ENCODE measurements at regions not wholly inside any gene's neighbourhood (a gene's known extent, or its start where the extent isn't known, plus 50 kb on each side); places are given as distances from the start of the nearest gene placed in this dataset.

DNA sequence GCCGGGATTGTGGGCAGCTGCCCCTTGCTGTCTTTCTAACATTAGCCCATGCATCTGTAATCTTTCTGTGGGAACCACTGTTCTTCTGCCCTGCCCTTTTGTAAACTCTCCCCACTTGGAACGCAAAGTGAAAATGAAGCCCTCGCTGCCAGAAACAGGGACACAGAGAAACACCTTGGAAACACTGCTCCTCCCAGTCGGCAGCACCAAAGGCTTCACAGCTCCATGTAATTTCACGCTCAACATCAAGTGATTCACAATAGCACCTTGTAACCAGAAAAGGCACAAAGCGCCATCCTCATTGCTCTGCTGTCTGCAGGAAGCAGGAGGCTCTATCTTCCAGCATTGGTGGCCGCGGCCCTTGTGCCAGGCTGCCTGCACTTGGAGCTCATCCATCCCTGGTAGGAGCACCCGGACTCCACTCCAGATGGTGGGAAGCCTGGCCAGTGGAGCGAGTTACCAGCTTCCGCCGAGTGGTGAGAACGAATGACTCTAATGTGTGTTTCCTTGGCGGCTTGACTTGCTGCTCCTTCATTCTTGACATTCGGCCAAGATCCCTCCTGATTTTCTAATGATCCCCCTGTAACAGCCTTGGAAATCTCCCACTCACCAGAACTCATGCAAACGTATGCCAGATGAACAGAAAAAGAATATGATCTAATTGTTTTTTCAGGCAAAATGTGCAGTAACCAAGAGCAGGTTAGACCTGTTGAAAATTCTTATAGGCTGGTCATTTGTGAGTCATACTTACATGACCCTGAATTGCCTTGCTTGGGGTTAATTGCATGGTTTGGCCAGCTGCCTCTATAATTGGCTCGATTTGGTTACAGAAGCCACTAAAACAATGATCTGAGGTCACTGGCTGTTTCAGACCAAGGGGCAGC lies 169.1 kb upstream of the CDYL start:
- Mint-ChIP-seq H3K4me1 (ENCODE audit: low read depth) (peaks cover 9% of the 10 kb centered on the region), H3K36me3 (ENCODE audit: low read depth) (no peaks in the 10 kb centered on the region), H3K27ac (no peak overlapping the region), H3K4me3 (no peak overlapping the region), H3K27me3 (ENCODE audit: low read depth) (no peaks in the 10 kb centered on the region), H3K9me3 (no peaks in the 10 kb centered on the region)

DNA sequence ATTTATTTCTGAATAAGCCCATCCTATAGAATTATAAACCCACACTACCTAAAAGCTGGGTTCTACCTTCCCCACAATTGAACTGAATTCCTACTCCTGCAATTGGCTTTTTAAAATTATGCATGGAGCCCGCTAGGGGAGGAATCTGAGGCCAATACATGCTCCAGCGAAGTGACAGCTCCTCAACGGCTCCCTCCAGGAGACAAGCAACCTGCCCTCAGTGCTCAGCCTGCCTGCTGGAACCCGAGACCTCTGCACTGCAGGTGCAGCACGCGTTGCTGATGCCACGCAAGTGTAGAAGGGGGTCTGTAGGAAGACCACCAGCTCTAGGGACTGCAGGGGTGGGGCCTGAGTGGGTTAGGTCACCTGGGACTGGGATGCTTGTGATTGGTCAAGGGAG lies 170.2 kb upstream of the CDYL start:
- peaks cover 9% of the 10 kb centered on the region for H3K4me1 Mint-ChIP-seq (ENCODE audit: low read depth)

DNA sequence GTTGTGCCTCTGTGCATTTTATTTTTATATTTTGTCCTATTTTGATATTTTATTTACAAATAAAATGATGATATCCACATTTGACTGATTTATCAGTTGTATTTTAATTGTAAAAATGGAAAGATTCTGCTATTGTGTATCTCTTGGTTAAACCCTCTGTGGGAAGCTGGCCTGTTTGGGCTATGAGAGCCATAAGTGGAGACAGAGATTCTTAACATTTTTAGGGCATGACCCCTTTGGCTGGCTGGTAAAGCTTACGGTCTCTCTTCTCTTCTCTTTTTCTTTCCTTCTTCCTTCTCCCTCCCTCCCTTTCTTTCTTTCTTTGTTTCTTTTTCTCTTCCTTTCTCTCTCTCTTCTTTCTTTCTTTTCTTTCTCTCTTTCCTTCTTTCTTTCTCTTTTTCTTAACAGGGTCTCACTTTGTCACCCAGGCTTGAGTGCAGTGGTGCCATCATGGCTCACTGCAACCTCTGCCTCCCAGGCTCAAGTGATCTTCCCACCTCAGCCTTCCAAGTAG lies 172.3 kb upstream of the CDYL start:
- Mint-ChIP-seq H3K27ac (no peak overlapping the region), H3K4me1 (ENCODE audit: low read depth) (peaks cover 9% of the 10 kb centered on the region), H3K9me3 (peaks cover 4% of the 10 kb centered on the region), H3K36me3 (ENCODE audit: low read depth) (no peaks in the 10 kb centered on the region), H3K27me3 (ENCODE audit: low read depth) (no peaks in the 10 kb centered on the region), H3K4me3 (no peak overlapping the region)

More for the DNA sequence above, 170.2 kb upstream of the CDYL start:
- Mint-ChIP-seq H3K4me3 (no peak overlapping the region), H3K27ac (no peak overlapping the region), H3K36me3 (ENCODE audit: low read depth) (no peaks in the 10 kb centered on the region), H3K27me3 (ENCODE audit: low read depth) (no peaks in the 10 kb centered on the region), H3K9me3 (peaks cover 3% of the 10 kb centered on the region)

DNA sequence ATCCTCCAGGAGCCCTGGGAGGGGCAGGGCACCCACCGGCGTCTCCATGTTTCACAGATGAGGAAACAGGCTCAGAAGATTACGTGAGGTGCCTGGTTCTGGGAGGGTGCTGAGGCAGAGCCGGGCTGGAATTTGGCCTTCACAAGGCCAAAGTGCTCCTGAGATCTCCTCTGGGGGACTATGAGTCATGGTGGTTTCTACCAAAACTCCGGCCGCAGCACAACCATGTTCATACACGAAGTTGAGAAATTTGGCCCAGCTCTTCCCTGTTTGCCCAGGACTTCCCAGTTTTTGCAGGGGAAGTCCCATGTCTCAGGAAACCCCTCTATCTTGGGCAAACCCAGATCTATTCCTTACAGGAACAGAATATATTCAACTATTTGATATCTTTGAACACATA lies 172.9 kb upstream of the CDYL start:
- H3K4me1 Mint-ChIP-seq (ENCODE audit: low read depth): peaks cover 9% of the 10 kb centered on the region
- no peaks in the 10 kb centered on the region for H3K36me3 Mint-ChIP-seq (ENCODE audit: low read depth)
- H3K4me3 Mint-ChIP-seq: no peak overlapping the region
- no peaks in the 10 kb centered on the region for H3K27me3 Mint-ChIP-seq (ENCODE audit: low read depth)
- H3K27ac Mint-ChIP-seq: no peak overlapping the region
- H3K9me3 Mint-ChIP-seq: peaks cover 4% of the 10 kb centered on the region

DNA sequence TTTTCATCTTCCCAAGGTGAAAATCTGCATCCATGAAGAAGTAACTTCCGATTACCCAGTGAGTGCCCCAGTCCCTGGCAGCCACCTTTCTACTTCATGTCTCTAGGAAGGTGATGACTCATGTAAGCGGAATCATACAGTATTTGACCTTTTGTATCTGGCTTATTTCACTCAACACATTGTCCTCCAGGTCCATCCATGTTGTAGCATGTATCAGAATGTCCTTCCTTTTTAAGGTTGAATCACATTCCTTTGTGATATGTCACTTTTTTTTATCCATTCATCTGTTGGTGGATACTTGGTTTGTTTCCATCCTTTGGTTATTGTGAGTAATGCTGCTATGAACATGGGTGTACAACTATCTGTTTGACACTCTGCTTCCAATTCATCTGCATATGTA lies 176.3 kb upstream of the CDYL start:
- Mint-ChIP-seq H3K4me1 (ENCODE audit: low read depth) (no peaks in the 10 kb centered on the region), H3K36me3 (ENCODE audit: low read depth) (no peaks in the 10 kb centered on the region), H3K9me3 (peaks cover 4% of the 10 kb centered on the region), H3K4me3 (no peak overlapping the region), H3K27me3 (ENCODE audit: low read depth) (no peaks in the 10 kb centered on the region), H3K27ac (no peak overlapping the region)

DNA sequence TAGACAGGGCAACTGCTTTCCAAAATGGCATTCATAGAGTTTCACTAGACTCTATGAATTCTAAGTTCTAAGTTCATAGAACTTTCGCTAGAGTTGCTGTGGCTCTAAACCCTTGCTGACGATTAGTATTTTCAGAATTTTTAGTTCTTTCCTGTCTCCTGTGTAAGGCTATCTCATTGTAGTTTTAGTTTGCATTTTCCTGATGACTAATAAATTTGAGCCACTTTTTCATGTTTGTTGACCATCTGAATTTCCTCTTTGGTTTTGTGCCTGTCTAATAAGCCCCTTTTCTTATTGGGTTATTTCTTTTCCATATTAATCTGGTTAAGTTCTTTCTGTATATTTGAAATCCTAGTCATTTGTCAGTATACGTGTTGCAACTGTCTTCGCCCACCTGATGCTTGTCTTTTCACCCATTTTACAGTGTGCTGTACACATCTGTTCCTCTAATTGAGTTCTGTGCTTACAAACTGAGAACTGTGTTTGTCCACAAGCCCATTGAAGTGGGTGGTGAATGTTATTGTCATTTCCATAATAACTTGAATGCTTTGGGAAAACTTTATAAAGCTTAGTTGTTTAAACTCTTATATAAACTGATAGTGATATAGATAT lies 177.7 kb upstream of the CDYL start:
- no peaks in the 10 kb centered on the region for H3K36me3 Mint-ChIP-seq (ENCODE audit: low read depth)
- H3K4me1 Mint-ChIP-seq (ENCODE audit: low read depth): no peaks in the 10 kb centered on the region
- no peaks in the 10 kb centered on the region for H3K27me3 Mint-ChIP-seq (ENCODE audit: low read depth)
- no peak overlapping the region for H3K27ac Mint-ChIP-seq
- no peak overlapping the region for H3K4me3 Mint-ChIP-seq
- peaks cover 4% of the 10 kb centered on the region for H3K9me3 Mint-ChIP-seq

DNA sequence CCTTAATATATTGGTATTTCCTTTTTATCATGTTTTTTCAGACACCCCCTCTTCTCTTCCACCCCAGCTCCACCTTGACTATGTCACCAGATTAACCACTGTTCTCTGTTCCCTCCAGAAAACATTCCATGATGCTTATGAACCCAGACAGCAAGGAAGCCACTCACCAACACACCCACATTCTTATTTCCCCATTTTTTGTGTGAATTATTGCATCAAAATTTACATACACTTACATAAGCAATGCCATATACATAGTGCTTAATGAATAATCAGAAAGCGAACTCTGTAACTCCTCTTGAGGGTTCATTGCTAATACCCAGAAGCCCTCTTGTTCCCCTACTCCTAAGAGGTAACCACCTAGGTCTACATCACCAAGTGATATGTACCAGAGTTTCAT lies 182.3 kb upstream of the CDYL start:
- no peak overlapping the region for H3K27ac Mint-ChIP-seq
- H3K4me3 Mint-ChIP-seq: no peak overlapping the region
- H3K27me3 Mint-ChIP-seq (ENCODE audit: low read depth): no peaks in the 10 kb centered on the region
- no peaks in the 10 kb centered on the region for H3K36me3 Mint-ChIP-seq (ENCODE audit: low read depth)
- no peaks in the 10 kb centered on the region for H3K4me1 Mint-ChIP-seq (ENCODE audit: low read depth)
- no peaks in the 10 kb centered on the region for H3K9me3 Mint-ChIP-seq

DNA sequence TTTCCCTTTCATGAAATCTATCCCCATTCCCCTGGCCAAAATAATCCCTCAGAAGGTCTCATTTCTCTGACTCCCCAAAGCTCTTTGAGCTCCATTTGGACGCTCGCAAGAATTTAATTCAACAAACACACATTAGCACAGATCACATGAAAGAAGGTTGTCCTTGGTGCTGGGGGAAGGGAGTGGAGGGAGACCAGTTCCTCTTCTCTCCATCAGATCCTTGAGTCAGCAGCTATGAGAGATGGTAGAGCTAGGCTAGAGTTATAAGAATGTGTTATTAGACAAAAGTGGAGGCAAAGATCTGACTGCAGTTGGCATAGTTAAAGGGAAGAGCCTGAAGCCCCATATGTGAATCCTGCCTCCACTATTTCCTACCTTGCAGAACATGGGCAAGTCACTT lies 184.2 kb upstream of the CDYL start:
- Mint-ChIP-seq H3K27me3 (ENCODE audit: low read depth) (no peaks in the 10 kb centered on the region), H3K27ac (no peak overlapping the region), H3K4me3 (no peak overlapping the region), H3K36me3 (ENCODE audit: low read depth) (no peaks in the 10 kb centered on the region), H3K4me1 (ENCODE audit: low read depth) (no peaks in the 10 kb centered on the region), H3K9me3 (no peaks in the 10 kb centered on the region)

DNA sequence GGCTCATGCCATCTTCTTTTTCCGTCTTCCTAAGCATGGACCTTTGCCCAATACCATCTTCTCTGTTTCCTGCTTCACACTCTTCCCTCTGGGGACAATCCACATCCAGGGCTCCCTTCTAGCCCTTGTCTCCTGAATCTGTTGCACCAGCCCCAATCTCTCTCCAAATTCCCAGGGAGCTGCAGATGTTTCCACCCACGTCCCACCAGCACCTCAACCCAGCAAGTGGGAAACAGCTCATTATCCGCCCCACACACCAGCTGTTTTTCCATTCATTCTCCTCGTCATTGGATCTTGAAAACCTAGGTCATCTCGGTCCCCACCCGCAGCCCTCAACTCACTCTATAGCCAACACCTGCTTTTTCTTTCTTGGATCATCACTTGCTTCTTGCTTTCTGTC lies 185.0 kb upstream of the CDYL start:
- Mint-ChIP-seq H3K36me3 (ENCODE audit: low read depth) (no peaks in the 10 kb centered on the region), H3K4me1 (ENCODE audit: low read depth) (no peaks in the 10 kb centered on the region), H3K9me3 (no peaks in the 10 kb centered on the region), H3K4me3 (no peak overlapping the region), H3K27me3 (ENCODE audit: low read depth) (no peaks in the 10 kb centered on the region), H3K27ac (no peak overlapping the region)

DNA sequence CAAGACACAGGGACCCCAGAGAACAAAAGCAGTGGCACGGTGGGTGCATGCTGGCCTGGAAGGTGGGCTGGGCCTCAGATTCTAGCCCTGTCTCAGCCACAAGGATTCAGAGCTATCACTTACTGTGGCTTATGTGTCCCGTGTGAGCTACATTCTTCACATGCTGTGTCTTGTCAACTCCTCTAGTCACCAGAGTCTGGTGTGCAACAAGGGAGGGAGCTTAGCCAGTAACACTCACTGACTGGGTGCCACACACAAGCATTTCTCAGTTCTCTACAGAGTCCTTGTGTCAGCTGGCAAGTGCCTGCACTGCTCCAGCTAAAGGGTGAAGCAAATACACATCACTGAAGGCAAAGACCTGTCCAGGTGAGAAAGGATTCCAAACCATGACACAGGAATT lies 186.9 kb upstream of the CDYL start:
- Mint-ChIP-seq H3K27me3 (ENCODE audit: low read depth) (no peaks in the 10 kb centered on the region), H3K27ac (no peak overlapping the region), H3K4me3 (no peak overlapping the region), H3K36me3 (ENCODE audit: low read depth) (no peaks in the 10 kb centered on the region), H3K9me3 (no peaks in the 10 kb centered on the region), H3K4me1 (ENCODE audit: low read depth) (no peaks in the 10 kb centered on the region)

DNA sequence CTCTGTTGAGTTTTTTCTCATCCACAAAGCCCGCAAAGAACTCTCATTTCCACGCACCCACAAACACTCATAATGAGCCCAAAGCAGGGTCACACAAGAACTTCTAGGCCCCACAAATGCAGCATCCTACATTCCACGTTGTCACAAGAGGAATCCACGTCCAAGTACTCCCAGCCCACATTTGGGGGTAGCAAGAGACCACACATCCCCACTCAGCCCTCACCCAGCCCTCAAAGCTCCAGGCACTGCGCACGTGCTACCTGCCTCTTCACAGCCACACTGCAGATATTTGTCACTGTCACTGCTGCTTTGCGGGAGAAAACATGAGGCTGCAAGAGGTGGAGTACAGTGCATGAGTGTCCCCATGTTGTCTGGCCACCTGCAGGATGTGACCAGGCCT lies 187.6 kb upstream of the CDYL start:
- Mint-ChIP-seq H3K36me3 (ENCODE audit: low read depth) (no peaks in the 10 kb centered on the region), H3K4me1 (ENCODE audit: low read depth) (no peaks in the 10 kb centered on the region), H3K4me3 (no peak overlapping the region), H3K27me3 (ENCODE audit: low read depth) (no peaks in the 10 kb centered on the region), H3K9me3 (no peaks in the 10 kb centered on the region), H3K27ac (no peak overlapping the region)

DNA sequence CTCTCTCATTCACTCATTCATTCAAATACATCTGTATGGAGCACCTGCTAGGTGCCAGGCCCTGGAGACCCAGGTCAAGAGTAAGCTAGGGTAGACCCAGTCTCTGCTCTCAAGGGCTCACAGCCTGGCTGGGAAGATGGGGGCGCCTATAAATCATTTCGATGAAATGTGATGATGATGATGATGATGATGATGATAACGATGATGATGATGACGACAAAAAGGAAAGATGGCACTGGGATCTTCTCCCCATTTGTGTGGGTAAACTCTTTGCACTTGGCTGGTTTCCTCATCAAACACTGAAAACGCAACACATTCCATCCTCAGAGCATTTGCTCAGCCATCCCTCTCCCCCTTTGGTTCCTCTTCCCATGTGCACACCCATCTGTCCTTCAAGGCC lies 188.0 kb upstream of the CDYL start:
- Mint-ChIP-seq H3K9me3 (no peaks in the 10 kb centered on the region), H3K4me1 (ENCODE audit: low read depth) (no peaks in the 10 kb centered on the region)

DNA sequence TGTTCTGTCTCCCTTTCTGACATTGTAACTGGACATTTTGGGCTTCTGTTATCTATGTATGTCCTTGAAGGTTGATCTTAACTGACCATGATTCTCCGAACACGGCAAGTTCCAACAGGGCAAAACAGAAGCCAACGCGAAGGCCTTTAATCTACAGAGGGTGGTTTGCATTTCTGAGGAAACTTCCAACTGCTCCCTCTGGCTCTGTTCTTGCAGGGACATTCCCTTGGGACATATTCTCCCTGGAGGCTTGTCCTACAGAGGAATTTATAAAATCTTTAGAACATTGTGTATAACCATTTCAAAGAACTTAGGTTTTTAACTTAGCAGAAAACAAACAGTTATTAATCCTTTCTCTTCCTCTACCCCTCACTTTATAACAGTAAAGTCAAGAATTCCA lies 189.0 kb upstream of the CDYL start:
- Mint-ChIP-seq H3K36me3 (ENCODE audit: low read depth) (no peaks in the 10 kb centered on the region), H3K27ac (no peak overlapping the region), H3K4me1 (ENCODE audit: low read depth) (no peaks in the 10 kb centered on the region), H3K9me3 (no peaks in the 10 kb centered on the region), H3K4me3 (no peak overlapping the region), H3K27me3 (ENCODE audit: low read depth) (no peaks in the 10 kb centered on the region)

More for the DNA sequence above, 188.0 kb upstream of the CDYL start:
- no peak overlapping the region for H3K4me3 Mint-ChIP-seq
- H3K36me3 Mint-ChIP-seq (ENCODE audit: low read depth): no peaks in the 10 kb centered on the region
- no peak overlapping the region for H3K27ac Mint-ChIP-seq
- no peaks in the 10 kb centered on the region for H3K27me3 Mint-ChIP-seq (ENCODE audit: low read depth)

DNA sequence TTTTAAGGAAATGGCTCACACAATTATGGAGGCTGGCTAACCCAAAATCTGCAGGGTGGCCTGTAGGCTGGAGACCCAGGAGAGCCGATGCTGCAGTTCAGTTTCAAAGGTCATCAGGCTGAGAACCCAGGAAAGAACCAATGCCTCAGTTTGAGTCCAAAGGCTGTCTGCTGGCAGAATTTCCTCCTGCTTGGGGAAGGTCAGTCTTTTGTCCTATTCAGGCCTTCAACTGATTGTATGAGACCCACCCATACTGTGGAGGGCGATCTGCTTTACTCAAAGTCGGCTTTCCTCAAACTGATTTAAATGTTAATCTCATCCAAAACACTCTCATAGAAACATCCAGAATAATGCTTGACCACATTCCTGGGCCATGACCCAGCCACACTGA lies 189.7 kb upstream of the CDYL start:
- H3K27me3 Mint-ChIP-seq (ENCODE audit: low read depth): no peaks in the 10 kb centered on the region
- no peaks in the 10 kb centered on the region for H3K9me3 Mint-ChIP-seq
- H3K4me3 Mint-ChIP-seq: no peak overlapping the region
- H3K4me1 Mint-ChIP-seq (ENCODE audit: low read depth): no peaks in the 10 kb centered on the region
- no peak overlapping the region for H3K27ac Mint-ChIP-seq
- no peaks in the 10 kb centered on the region for H3K36me3 Mint-ChIP-seq (ENCODE audit: low read depth)
